GM23338 (cell line): ENCODE measurements at regions not wholly inside any gene's neighbourhood (a gene's known extent, or its start where the extent isn't known, plus 50 kb on each side); places are given as distances from the start of the nearest gene placed in this dataset.

Experiments
- ATAC-seq: fragments of 200-7000 bp; cut with Tn5 transposase; 3 replicates; pipeline ENCODE4 v1.9.1; 2020
- DNase-seq: peaks from one replicate; pipeline ENCODE4 v3.0.0-alpha.2; 2015; ENCODE audit warnings: low spot score
- H2AFZ ChIP-seq: fragments of 200-600 bp; sonication (generic); 2 replicates; pipeline ENCODE4 v1.8.0; 2016; ENCODE audit warnings: antibody characterized with exemption, mild to moderate bottlenecking, moderate library complexity
- H3F3A ChIP-seq: fragments of 200-600 bp; sonication (generic); replicated peaks from 2 replicates; pipeline ENCODE4 v1.8.0; 2017; ENCODE audit warnings: antibody characterized with exemption, mixed run types, low read depth
- H3K27ac ChIP-seq: fragments of 200-600 bp; sonication (generic); 2 replicates; pipeline ENCODE4 v1.6.1; 2016; ENCODE audit warnings: low read depth
- H3K27me3 ChIP-seq: fragments of 200-600 bp; sonication (generic); 2 replicates; pipeline ENCODE4 v1.8.0; 2016; ENCODE audit warnings: mild to moderate bottlenecking, mixed run types, moderate library complexity; ENCODE audit not compliant: insufficient read depth
- H3K36me3 ChIP-seq: fragments of 200-600 bp; sonication (generic); 2 replicates; pipeline ENCODE4 v1.8.0; 2016; ENCODE audit warnings: mild to moderate bottlenecking; ENCODE audit not compliant: insufficient read depth
- H3K4me1 ChIP-seq: fragments of 200-600 bp; sonication (generic); 2 replicates; pipeline ENCODE4 v1.8.0; 2016; ENCODE audit warnings: mild to moderate bottlenecking, moderate library complexity; ENCODE audit not compliant: insufficient read depth
- H3K4me2 ChIP-seq: fragments of 200-600 bp; sonication (generic); 2 replicates; pipeline ENCODE4 v1.7.1; 2017; ENCODE audit warnings: mixed run types
- H3K4me3 ChIP-seq: fragments of 200-600 bp; sonication (generic); 2 replicates; pipeline ENCODE4 v1.6.1; 2016; ENCODE audit warnings: mixed run types
- H3K79me2 ChIP-seq: fragments of 200-600 bp; sonication (generic); replicated peaks from 2 replicates; pipeline ENCODE4 v1.8.0; 2017; ENCODE audit warnings: mild to moderate bottlenecking; ENCODE audit not compliant: insufficient read depth
- H3K9me2 ChIP-seq: fragments of 200-600 bp; sonication (generic); 2 replicates; pipeline ENCODE4 v1.8.0; 2017; ENCODE audit not compliant: insufficient read depth
- H4K20me1 ChIP-seq: fragments of 200-600 bp; sonication (generic); replicated peaks from 2 replicates; pipeline ENCODE4 v1.8.0; 2017; ENCODE audit warnings: mild to moderate bottlenecking; ENCODE audit not compliant: insufficient read depth
- H3K27ac Mint-ChIP-seq: 2 replicates; pipeline ENCODE4 v1.8.0; 2020; ENCODE audit warnings: inconsistent platforms, mild to moderate bottlenecking, moderate library complexity, mixed read lengths
- H3K27me3 Mint-ChIP-seq: 3 replicates; pipeline ENCODE4 v1.8.0; 2022; ENCODE audit warnings: low read depth, mild to moderate bottlenecking, moderate library complexity, mixed read lengths, inconsistent platforms; ENCODE audit not compliant: insufficient read depth, poor library complexity
- H3K36me3 Mint-ChIP-seq: 3 replicates; pipeline ENCODE4 v1.8.0; 2021; ENCODE audit warnings: low read depth, mild to moderate bottlenecking, inconsistent platforms, moderate library complexity, mixed read lengths
- H3K4me1 Mint-ChIP-seq: 3 replicates; pipeline ENCODE4 v1.8.0; 2020; ENCODE audit warnings: mild to moderate bottlenecking, inconsistent platforms, mixed read lengths
- H3K4me3 Mint-ChIP-seq: 3 replicates; pipeline ENCODE4 v1.8.0; 2021; ENCODE audit warnings: moderate library complexity, mild to moderate bottlenecking, inconsistent platforms, mixed read lengths
- H3K9me3 Mint-ChIP-seq: 3 replicates; pipeline ENCODE4 v1.8.0; 2020; ENCODE audit warnings: moderate library complexity, mild to moderate bottlenecking, inconsistent platforms, mixed read lengths
- CREB1 ChIP-seq: fragments of 250-450 bp; sonication (Bioruptor Pico); IDR thresholded peaks from 2 replicates; pipeline ENCODE4 v1.5.0; 2020; ENCODE audit warnings: low read depth, mild to moderate bottlenecking, moderate library complexity
- EZH2 ChIP-seq: fragments of 200-600 bp; sonication (generic); IDR thresholded peaks from one replicate; pipeline ENCODE4 v1.8.0; 2017; ENCODE audit warnings: antibody characterized with exemption, mild to moderate bottlenecking, low read depth; ENCODE audit not compliant: unreplicated experiment
- EZH2phosphoT487 ChIP-seq: fragments of 200-600 bp; sonication (generic); IDR thresholded peaks from one replicate; pipeline ENCODE4 v1.8.1; 2018; ENCODE audit warnings: antibody characterized with exemption; ENCODE audit not compliant: unreplicated experiment
- JUNB ChIP-seq: IDR thresholded peaks from one replicate; pipeline ENCODE4 v1.6.1; 2016; ENCODE audit warnings: antibody characterized with exemption; ENCODE audit not compliant: unreplicated experiment
- NANOG ChIP-seq: IDR thresholded peaks from 2 replicates; pipeline ENCODE4 v1.6.1; 2016; ENCODE audit warnings: antibody characterized with exemption, borderline replicate concordance
- POLR2AphosphoS5 ChIP-seq: IDR thresholded peaks from 2 replicates; pipeline ENCODE4 v1.6.1; 2016; ENCODE audit warnings: antibody characterized with exemption, low read depth
- STAT1 ChIP-seq: IDR thresholded peaks from one replicate; pipeline ENCODE4 v1.6.1; 2016; ENCODE audit warnings: antibody characterized with exemption; ENCODE audit not compliant: unreplicated experiment
- ZNF114 ChIP-seq: fragments of 250-450 bp; sonication (Bioruptor Pico); IDR thresholded peaks from 2 replicates; pipeline ENCODE4 v1.5.0; 2020; ENCODE audit warnings: mild to moderate bottlenecking, moderate library complexity
- ZNF331 ChIP-seq: fragments of 250-450 bp; sonication (Bioruptor Pico); IDR thresholded peaks from 2 replicates; pipeline ENCODE4 v1.5.0; 2020; ENCODE audit warnings: low read depth, mild to moderate bottlenecking, moderate library complexity
- TF ChIP-seq, protein P1 (sequence below): IDR thresholded peaks from 2 replicates; pipeline ENCODE4 v1.6.1; 2016; ENCODE audit warnings: antibody characterized with exemption
- TF ChIP-seq, protein P2 (sequence below), 2 experiments: fragments of 200-600 bp in 1 of 2; sonication (generic) in 1 of 2; conservative IDR thresholded peaks; 2 replicates each; pipeline versions ENCODE4 v1.5.1 to v1.6.1; 2016 to 2017; ENCODE audit warnings: antibody characterized with exemption in 2 of 2, low read depth in 2 of 2, mild to moderate bottlenecking in 2 of 2, moderate library complexity in 1 of 2
- TF ChIP-seq, protein P3 (sequence below): fragments of 250-450 bp; sonication (Bioruptor Pico); IDR thresholded peaks from 2 replicates; pipeline ENCODE4 v1.5.0; 2020; ENCODE audit warnings: mild to moderate bottlenecking, moderate library complexity
- TF ChIP-seq, protein P4 (sequence below): IDR thresholded peaks from one replicate; pipeline ENCODE4 v1.6.1; 2018; ENCODE audit warnings: antibody characterized with exemption; ENCODE audit not compliant: unreplicated experiment

DNA sequence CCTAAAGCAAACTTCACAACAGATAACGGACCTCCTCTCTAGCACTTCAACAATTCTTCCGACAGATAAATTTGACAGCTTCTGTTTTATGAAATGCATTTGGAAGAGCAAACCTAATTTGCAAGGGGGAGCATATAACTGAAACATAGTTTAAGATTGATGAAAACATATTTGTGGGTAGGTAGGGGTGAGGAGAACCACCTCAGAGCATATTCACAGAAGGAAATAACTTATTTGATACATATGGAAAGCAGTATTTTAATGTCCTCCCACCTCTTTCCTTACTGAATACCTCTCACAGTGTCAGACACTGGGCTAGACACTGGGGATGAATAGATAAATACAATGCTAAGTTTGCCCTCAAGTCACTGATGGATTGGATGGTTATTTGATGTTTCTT, 384.8 kb downstream of the MAT2B start:
- Mint-ChIP-seq H3K27me3 (no peaks in the 10 kb centered on the region), H3K9me3 (peaks cover 1% of the 10 kb centered on the region; the same call in 2 of the 3 replicates), H3K36me3 (peaks cover 3% of the 10 kb centered on the region; the same call in 2 of the 3 replicates), H3K27ac (no peak overlapping the region), H3K4me1 (peaks cover 16% of the 10 kb centered on the region), H3K4me3 (no peak overlapping the region)
- no peak for TF ChIP-seq EZH2
- TF ChIP-seq EZH2phosphoT487, result no peak
- TF ChIP-seq, protein P1, sequence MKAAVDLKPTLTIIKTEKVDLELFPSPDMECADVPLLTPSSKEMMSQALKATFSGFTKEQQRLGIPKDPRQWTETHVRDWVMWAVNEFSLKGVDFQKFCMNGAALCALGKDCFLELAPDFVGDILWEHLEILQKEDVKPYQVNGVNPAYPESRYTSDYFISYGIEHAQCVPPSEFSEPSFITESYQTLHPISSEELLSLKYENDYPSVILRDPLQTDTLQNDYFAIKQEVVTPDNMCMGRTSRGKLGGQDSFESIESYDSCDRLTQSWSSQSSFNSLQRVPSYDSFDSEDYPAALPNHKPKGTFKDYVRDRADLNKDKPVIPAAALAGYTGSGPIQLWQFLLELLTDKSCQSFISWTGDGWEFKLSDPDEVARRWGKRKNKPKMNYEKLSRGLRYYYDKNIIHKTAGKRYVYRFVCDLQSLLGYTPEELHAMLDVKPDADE, result no peak
- no peak for TF ChIP-seq STAT1
- no peak for TF ChIP-seq POLR2AphosphoS5
- no peak for TF ChIP-seq NANOG
- TF ChIP-seq CREB1 (CRISPR knock-in tag), result no peak
- TF ChIP-seq JUNB, result no peak
- TF ChIP-seq, protein P2, sequence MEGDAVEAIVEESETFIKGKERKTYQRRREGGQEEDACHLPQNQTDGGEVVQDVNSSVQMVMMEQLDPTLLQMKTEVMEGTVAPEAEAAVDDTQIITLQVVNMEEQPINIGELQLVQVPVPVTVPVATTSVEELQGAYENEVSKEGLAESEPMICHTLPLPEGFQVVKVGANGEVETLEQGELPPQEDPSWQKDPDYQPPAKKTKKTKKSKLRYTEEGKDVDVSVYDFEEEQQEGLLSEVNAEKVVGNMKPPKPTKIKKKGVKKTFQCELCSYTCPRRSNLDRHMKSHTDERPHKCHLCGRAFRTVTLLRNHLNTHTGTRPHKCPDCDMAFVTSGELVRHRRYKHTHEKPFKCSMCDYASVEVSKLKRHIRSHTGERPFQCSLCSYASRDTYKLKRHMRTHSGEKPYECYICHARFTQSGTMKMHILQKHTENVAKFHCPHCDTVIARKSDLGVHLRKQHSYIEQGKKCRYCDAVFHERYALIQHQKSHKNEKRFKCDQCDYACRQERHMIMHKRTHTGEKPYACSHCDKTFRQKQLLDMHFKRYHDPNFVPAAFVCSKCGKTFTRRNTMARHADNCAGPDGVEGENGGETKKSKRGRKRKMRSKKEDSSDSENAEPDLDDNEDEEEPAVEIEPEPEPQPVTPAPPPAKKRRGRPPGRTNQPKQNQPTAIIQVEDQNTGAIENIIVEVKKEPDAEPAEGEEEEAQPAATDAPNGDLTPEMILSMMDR (conservative IDR thresholded peaks at IDR 0.05; ENCODE audit: low read depth in 2 of 2), result no peak
- TF ChIP-seq, protein P3, sequence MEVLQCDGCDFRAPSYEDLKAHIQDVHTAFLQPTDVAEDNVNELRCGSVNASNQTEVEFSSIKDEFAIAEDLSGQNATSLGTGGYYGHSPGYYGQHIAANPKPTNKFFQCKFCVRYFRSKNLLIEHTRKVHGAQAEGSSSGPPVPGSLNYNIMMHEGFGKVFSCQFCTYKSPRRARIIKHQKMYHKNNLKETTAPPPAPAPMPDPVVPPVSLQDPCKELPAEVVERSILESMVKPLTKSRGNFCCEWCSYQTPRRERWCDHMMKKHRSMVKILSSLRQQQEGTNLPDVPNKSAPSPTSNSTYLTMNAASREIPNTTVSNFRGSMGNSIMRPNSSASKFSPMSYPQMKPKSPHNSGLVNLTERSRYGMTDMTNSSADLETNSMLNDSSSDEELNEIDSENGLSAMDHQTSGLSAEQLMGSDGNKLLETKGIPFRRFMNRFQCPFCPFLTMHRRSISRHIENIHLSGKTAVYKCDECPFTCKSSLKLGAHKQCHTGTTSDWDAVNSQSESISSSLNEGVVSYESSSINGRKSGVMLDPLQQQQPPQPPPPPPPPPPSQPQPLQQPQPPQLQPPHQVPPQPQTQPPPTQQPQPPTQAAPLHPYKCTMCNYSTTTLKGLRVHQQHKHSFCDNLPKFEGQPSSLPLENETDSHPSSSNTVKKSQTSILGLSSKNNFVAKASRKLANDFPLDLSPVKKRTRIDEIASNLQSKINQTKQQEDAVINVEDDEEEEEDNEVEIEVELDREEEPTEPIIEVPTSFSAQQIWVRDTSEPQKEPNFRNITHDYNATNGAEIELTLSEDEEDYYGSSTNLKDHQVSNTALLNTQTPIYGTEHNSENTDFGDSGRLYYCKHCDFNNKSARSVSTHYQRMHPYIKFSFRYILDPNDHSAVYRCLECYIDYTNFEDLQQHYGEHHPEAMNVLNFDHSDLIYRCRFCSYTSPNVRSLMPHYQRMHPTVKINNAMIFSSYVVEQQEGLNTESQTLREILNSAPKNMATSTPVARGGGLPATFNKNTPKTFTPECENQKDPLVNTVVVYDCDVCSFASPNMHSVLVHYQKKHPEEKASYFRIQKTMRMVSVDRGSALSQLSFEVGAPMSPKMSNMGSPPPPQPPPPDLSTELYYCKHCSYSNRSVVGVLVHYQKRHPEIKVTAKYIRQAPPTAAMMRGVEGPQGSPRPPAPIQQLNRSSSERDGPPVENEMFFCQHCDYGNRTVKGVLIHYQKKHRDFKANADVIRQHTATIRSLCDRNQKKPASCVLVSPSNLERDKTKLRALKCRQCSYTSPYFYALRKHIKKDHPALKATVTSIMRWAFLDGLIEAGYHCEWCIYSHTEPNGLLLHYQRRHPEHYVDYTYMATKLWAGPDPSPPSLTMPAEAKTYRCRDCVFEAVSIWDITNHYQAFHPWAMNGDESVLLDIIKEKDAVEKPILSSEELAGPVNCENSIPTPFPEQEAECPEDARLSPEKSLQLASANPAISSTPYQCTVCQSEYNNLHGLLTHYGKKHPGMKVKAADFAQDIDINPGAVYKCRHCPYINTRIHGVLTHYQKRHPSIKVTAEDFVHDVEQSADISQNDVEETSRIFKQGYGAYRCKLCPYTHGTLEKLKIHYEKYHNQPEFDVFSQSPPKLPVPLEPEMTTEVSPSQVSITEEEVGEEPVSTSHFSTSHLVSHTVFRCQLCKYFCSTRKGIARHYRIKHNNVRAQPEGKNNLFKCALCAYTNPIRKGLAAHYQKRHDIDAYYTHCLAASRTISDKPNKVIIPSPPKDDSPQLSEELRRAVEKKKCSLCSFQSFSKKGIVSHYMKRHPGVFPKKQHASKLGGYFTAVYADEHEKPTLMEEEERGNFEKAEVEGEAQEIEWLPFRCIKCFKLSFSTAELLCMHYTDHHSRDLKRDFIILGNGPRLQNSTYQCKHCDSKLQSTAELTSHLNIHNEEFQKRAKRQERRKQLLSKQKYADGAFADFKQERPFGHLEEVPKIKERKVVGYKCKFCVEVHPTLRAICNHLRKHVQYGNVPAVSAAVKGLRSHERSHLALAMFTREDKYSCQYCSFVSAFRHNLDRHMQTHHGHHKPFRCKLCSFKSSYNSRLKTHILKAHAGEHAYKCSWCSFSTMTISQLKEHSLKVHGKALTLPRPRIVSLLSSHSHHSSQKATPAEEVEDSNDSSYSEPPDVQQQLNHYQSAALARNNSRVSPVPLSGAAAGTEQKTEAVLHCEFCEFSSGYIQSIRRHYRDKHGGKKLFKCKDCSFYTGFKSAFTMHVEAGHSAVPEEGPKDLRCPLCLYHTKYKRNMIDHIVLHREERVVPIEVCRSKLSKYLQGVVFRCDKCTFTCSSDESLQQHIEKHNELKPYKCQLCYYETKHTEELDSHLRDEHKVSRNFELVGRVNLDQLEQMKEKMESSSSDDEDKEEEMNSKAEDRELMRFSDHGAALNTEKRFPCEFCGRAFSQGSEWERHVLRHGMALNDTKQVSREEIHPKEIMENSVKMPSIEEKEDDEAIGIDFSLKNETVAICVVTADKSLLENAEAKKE (CRISPR knock-in tag), result no peak
- no peak for TF ChIP-seq ZNF114
- TF ChIP-seq, protein P4, sequence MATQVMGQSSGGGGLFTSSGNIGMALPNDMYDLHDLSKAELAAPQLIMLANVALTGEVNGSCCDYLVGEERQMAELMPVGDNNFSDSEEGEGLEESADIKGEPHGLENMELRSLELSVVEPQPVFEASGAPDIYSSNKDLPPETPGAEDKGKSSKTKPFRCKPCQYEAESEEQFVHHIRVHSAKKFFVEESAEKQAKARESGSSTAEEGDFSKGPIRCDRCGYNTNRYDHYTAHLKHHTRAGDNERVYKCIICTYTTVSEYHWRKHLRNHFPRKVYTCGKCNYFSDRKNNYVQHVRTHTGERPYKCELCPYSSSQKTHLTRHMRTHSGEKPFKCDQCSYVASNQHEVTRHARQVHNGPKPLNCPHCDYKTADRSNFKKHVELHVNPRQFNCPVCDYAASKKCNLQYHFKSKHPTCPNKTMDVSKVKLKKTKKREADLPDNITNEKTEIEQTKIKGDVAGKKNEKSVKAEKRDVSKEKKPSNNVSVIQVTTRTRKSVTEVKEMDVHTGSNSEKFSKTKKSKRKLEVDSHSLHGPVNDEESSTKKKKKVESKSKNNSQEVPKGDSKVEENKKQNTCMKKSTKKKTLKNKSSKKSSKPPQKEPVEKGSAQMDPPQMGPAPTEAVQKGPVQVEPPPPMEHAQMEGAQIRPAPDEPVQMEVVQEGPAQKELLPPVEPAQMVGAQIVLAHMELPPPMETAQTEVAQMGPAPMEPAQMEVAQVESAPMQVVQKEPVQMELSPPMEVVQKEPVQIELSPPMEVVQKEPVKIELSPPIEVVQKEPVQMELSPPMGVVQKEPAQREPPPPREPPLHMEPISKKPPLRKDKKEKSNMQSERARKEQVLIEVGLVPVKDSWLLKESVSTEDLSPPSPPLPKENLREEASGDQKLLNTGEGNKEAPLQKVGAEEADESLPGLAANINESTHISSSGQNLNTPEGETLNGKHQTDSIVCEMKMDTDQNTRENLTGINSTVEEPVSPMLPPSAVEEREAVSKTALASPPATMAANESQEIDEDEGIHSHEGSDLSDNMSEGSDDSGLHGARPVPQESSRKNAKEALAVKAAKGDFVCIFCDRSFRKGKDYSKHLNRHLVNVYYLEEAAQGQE, result no peak
- no peak for TF ChIP-seq ZNF331 (CRISPR knock-in tag)
- no peak for DNase-seq
- Histone ChIP-seq H3F3A (no peaks in the 10 kb centered on the region), H3K4me1 (peaks cover 14% of the 10 kb centered on the region; the same call in 1 of the 2 replicates), H3K4me2 (no peak overlapping the region), H3K4me3 (no peak overlapping the region), H3K27me3 (no peaks in the 10 kb centered on the region), H4K20me1 (no peaks in the 10 kb centered on the region), H3K27ac (no peak overlapping the region), H3K79me2 (no peaks in the 10 kb centered on the region), H3K9me2 (no peaks in the 10 kb centered on the region; the same call in none of the 2 replicates), H2AFZ (no peak overlapping the region), H3K36me3 (no peaks in the 10 kb centered on the region)
- no peak for ATAC-seq
